HG02642 (cell line): ENCODE measurements at regions not wholly inside any gene's neighbourhood (a gene's known extent, or its start where the extent isn't known, plus 50 kb on each side); places are given as distances from the start of the nearest gene placed in this dataset.
A peak's percentile ranks its signal among the peaks of the same experiment; 100 is the strongest.

Source experiments
- ATAC-seq: cut with Tn5 transposase; IDR thresholded peaks from one replicate; pipeline ENCODE4 v1.9.1; 2021; ENCODE audit warnings: mild to moderate bottlenecking; ENCODE audit not compliant: unreplicated experiment, poor library complexity

DNA sequence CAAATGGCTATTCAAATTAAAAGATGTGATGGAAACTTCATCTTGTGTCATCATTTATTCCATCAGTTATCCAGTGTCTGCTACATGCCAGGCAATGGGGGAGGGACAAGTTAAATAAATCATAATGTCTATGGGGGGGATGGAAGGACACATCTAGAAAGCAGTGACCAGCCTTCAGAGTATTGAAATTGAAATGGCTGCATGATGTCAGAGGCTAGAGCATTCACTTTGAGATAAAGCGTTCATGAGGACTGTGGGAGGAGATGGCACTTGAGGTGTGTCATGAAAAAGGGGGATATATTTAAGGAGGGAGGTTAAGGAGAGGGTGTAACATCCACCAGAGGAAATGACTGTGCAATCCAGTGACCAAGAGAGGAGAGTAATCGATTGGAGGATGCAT lies 50.6 kb downstream of the SLIT2 start:
- ATAC-seq = no peak

DNA sequence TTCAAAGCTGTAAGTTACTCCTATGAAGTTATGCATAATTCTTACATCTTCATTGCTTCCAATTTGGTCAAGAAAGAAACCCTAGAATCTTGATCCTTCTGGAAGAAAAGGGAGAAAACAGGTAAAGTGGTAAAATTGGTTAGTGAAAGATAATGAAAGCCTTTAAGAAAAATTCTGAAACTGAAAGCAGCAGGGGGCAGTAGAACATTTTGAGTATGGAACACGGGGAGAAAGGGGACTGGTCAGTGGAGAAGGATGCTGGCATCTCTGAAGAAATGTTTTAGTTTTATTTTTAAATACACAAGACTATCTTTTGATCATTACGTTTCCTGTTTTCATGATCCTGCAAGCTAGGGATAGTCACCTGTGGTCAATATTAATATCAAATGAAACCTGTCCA lies 54.3 kb downstream of the SLIT2 start:
- no peak for ATAC-seq

DNA sequence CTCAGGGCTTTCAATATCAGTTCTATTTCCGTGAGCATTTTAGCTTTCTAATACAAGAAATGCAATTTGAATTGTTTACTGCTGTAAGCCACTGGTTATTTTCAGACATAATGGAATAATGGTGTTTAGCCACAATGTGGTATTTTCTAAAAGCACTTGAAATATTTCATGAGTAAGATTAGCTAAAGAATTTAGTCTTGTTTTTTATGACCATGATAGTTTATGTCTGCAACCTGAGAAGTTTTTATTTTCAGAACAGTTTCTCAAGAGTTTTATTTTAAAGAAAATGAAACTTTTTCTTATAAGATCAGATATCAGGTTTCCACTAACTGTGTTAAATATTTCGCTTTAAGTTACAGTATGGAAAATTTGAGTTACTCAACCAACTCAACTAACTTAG lies 60.2 kb downstream of the SLIT2 start:
- ATAC-seq = no peak

DNA sequence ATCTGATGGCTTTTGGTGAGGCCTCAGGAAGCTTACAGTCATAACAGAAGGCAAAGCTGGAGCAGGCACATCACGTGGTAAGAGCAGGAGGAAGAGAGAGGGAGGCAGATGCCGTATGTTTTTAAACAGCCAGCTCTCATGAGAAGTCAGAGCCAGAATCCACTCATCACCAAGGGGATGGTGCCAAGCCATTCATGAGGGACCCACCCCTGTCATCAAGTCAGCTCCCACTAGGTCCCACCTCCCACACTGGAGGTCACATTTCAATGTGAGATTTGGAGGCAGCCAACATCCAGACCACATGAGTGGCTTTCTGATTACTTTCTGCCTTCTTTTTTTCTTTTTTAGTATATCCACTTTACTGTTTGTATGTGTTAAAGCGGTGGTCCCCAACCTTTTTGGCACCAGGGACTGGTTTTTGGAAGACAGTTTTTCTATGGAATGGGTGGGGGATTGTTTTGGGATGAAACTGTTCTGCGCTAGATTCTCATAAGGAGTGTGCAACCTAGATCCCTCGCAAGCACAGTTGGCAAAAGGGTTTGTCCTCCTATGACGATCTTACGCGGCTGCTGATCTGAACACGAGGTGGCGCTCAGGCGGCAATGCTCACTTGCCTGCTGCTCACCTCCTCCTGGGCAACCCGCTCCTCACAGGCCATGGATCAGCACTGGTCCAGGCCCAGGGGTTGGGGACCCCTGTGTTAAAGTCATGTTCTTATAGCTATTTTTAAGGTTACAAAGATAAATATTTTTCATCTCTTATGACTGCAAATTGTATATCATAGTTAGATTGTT lies 61.7 kb downstream of the SLIT2 start:
- ATAC-seq = peak; percentile 77

DNA sequence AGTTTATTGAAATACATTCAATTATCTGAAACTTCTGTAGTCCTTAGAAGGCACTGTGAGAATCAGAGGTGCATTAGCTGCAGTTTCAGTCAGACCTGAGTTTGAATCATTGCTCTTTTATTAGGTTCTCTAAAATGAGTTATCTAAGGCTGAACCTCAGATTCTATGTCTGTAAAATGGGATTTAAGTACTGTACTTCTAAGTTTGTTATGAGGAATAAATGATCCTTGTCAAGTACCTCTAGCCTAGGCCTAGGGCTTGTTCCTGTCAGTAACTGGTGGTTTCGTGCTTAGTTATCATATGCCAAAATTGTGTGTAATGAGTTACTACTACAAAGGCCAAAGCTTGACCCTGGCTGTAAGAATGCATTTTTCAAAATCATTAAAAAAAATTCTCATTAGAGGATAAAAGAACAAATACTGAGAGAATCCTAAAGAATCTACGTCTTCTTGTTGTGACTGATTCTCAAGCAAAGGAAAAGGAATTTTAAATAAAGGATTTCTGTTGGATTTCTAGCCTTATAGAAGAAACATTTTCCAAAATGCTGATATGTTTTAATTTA lies 65.8 kb downstream of the SLIT2 start:
- ATAC-seq = no peak

DNA sequence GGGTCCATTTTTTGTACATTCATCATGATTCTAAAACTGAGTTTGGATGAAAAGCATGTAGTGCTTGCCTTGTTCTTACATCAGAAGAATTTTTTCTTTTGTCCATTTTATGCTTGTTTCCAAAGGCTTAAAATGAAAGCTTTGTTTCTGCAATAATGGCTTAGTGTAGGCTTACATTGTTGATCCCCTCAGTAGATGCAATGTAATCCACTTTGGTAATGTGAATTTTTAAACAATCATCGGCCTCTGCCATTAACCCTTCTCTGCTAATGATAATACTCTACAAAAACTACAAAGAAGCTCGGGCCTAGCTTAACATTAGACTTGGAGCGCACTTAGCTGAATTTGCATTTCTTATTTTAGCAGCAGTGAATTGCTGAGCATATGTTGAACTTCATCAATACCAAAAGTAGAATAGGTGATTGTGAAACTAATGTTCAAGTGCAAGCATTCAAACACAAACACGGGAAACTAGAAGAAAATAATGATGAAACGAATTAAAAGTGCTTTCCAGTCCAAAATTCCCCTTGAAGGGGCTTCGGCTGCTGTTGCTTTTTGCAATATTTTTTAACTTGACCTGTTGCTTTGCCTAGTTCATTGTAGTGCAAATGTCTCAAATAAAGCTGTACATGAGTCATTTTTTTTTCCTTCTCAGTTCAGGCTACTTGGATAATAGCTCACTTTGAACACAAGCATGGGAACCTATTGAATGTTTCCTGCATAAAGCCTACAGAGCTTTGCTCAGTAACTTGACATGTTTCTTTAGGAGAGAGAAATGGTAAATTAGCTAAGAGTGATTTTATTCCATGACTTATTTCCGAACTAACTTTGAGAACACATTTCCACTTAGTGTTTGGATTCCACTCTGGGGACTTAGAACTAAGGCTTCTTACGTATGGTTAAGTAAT lies 66.5 kb downstream of the SLIT2 start:
- no peak for ATAC-seq

DNA sequence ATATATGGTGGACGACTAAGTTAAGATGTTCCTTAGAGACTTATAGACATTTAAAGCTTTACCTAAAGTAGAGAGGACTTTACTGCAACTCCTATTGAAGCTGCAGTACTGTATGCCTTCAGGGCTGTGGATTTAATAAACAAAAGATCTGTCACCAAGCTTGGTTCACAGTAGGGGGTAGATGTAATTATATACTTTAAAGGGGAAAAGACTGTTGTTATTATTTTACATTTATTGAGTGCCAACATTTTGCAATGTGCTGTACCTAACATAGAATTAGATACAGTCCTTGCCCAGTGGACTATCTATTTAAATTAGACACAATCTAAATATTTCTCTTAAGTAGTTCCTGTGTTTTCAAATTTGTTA lies 67.2 kb downstream of the SLIT2 start:
- ATAC-seq = no peak

DNA sequence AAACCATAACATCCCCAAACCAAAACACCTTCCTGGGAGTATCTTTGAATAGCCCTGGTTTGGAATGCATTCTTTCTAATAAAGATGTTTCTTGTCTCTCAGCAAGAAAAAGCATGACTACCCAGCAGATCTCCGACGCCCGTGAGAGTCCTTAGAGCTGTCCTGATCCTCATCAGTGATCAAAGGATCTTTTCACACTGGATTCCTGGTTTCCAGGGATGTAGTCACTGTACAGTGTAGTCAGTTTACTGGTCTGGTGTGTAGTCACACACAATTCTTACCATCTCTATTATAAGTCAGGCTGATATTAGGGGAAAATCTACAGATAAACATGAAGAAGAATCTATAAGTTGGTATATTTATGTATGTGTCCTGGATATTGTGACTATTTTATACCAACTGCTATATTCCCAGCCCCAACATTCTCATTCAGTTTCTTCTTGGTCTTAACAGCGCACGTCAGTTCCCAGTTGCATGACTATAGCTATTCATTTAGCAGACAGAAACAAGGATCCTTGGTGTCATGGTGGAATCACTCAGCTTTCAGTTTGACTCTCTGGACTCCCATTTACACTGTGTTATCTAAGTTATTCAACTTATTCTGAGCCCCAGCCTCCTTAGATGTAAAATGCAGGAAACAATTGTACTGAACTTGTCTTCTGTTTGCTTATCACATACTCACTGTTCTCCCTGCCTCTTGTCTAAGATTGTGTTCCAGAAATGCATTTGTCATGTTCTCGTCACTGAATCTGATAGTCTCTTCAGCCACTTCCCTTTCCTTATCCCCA lies 68.3 kb downstream of the SLIT2 start:
- no peak for ATAC-seq

DNA sequence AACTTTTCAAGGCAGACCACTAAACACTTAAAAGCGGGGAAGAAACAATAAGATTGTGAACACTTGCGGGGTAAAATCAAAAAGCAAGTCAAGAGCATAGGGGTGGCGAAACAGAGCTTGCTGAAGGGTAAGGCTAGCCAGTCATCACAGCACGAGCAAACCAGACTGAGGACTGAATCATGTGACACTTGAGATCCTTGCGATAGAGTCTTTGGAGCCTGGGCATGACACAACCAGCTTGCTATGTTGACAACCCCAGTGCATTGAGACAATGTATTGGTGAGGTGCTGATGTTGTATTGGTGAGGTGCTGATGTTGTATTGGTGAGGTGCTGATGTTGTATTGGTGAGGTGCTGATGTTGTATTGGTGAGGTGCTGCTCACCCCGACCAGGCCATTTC lies 72.3 kb downstream of the SLIT2 start:
- no peak for ATAC-seq

DNA sequence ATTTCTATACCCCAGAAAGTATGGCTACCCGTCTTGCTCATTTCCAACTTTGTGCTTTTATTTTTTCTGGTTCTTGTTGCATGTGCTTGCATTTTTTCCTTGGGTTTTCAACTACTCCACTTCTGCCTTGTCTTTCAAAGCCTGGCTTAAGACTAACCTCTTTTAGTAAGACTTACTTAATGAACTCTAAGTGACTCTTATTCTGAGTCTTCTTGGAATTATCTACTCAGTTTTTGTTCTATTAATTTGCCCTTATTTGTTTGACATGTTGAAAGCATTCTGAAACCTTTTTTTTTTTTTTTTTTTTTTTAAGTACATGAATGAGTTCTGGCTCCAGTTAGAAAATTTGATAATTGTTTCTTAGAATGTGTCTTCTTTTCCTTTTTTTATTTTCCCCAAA lies 74.8 kb downstream of the SLIT2 start:
- no peak for ATAC-seq

DNA sequence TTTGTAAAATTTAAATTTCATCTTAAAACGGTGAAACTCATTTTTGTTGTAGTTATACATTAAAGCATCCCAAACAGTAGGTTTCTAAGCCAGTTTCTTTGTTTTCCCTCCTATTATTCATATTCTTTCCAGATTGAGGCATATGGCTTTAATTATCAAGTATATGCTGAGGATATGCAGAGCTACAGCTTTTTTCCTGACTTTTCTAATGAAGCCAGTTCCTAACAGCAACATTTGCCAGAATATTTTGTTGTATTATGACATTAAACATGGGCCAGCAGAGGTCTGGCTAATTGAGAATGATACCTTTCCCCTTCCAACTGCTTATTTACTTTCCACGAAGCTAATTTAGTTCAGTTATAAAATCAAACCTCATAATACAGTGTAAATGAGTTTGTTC lies 75.3 kb downstream of the SLIT2 start:
- no peak for ATAC-seq

DNA sequence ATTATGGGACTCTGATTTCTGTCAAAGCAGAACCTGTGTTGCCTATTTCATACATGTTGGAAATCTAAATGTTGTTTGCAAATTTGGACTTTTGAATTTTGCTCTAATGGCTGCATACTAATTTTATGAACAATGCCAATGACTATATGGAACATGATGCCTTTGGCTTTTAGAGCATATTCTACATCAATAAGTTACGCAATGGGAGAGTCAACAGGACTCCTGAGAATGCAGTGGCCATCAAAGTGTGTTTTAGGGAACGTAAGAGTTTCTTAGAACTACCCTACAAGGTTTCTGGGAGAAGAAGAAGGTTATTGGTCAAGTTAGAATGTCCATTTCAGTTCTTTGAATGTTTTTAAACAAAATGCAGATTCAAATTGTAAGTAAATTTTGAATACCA lies 76.1 kb downstream of the SLIT2 start:
- no peak for ATAC-seq

DNA sequence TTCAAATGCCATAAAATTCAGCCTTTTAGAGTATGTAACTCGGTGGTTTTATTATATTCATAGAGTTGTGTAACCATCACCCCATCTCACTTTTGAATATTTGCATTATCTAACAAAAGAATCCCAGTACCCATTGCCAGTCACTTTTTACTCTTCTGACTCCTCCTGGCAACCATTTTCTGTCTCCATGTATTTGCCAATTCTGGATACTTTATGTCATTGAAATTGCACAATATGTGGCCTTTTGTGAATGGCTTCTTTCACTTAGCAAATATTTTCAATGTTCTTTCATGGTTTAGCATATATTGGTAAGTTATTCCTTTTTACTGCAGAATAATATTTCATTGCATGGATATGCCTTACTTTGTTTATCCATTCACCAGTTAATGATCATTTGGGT lies 79.9 kb downstream of the SLIT2 start:
- ATAC-seq = no peak

DNA sequence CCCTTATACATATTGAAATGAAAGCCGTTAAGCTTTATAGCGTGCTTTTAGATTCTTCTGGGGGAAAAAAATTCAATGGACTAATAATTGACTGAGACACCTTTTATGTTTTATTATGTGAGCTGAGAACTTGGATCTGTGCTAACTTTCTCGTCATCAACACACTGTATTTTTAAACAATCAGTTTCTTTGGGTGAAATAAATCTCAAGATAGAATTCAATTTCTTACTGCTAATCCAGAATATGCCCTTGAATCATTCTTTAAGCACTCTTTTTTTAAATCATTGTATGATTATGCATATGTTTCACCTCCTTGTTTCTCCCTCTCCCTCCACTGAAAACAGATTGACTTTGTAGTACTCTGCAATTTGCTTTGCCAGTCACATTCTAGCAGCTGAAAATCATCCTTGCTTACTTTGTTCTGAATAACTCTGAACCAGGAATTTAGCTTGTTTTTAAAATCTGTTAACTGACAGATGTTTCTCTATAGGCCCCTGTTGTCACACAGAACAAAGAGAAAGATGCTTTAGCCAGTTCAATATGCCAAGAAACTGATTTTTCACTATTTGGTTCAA lies 81.5 kb downstream of the SLIT2 start:
- no peak for ATAC-seq

DNA sequence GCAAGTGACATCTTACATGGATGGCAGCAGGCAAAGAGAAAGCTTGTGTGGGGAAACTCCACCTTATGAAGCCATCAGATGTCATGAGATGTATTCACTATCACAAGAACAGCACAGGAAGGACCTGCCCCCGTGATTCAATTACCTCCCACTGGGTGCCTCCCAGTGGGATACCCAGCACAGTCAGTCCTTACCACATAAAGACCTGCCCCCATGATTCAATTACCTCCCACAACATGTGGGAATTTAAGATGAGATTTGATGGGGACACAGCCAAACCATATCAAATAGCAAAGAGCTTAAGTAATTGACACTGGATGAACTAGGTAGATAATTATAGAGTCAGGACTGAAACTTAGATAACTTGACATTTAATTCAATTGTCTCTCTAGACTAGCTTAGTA lies 85.6 kb downstream of the SLIT2 start:
- no peak for ATAC-seq

DNA sequence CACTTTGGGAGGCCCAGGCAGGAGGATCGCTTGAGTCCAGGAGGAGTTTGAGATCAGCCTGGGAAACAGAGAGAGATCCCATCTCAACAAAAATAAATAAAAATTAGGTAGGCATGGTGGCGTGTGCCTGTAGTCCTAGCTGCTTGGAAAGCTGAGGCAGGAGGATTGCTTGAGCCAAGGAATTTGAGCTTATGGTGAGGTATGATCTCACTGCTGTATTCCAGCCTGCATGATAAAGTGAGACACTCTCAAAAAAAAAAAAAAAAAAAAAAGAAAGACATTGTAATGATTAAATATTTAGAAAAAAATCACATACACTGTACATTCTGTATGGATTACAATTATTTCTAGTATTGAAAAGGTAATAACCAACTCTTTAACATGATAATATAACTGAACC lies 87.1 kb downstream of the SLIT2 start:
- no peak for ATAC-seq

DNA sequence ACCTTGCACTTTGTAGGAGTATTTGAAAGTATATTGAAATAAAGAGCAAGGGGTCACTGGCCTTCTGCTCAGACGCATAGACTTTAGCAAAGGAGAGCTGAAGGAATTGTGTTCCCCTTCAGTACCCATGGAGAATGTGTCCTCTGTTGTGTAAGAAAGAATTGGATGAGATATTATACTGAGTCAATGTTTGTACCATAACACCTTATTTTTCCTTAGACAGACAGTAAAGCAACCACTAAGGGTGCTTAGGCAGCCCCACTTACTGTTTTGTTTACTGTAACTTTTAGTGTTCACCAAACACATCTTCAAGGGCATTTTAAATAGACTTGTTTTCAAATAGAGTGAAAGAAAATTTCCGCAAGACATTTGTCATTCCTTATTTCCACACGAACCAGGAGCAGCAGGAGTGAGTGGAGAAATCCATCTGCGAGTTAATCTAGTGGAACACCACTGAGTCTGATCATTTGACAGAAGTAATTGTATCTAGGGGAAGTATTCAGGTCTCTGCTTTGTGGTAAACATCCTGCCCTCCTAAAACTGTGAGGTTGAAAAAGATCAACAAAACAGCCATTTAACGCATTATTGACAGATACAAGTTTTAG lies 89.5 kb downstream of the SLIT2 start:
- ATAC-seq = no peak

DNA sequence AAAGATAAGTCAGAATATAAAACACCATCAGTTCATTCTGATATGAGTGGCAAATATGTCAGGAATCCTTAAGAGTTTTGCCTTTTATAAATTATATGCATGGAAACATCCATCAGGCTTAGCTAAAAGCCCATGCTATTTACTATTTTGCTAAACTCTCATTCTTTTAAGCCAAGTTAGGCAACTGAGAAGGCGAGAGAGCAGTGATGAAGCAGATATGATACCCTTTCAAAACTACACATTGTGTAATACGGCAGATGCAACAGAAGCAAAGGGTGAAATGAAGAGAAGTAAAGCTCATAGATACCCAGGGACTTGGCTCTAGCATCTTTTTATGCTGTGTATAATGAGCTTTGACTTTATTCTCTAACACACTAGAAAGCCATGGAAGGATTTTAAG lies 95.8 kb downstream of the SLIT2 start:
- no peak for ATAC-seq

DNA sequence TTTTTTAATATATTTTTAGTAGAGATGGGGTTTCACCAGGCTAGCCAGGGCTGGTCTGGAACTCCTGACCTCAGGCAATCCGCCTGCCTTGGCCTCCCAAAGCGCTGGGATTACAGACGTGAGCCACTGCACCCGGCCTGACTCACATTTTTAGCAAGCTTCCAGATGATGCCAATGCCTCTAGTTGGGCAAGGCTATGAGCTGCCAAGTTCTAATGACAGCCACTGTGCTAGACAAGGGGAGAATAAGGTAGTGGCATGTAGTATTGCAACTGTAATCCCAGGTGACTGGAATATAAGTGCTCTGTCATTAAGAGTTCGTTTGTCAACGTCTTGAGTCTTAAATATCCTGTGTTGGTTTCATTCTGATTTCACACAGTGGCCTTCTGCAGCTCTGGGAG lies 96.7 kb downstream of the SLIT2 start:
- no peak for ATAC-seq
